H1 (cell line): ENCODE measurements at regions not wholly inside any gene's neighbourhood (a gene's known extent, or its start where the extent isn't known, plus 50 kb on each side); places are given as distances from the start of the nearest gene placed in this dataset.

ENCODE experiments used
- BACH1 ChIP-seq: IDR thresholded peaks from 2 replicates; pipeline ENCODE4 v1.6.1; 2012; ENCODE audit warnings: low read length, improper control_type of control experiment
- JUN ChIP-seq: IDR thresholded peaks from 2 replicates; pipeline ENCODE4 v1.6.1; 2011; ENCODE audit warnings: low read depth, mild to moderate bottlenecking, improper control_type of control experiment, low read length
- TBP ChIP-seq: IDR thresholded peaks from 2 replicates; pipeline ENCODE4 v1.6.1; 2011; ENCODE audit warnings: low read depth, low read length, improper control_type of control experiment
- TF ChIP-seq, protein P1 (sequence below): IDR thresholded peaks from 2 replicates; pipeline ENCODE4 v1.6.1; 2012; ENCODE audit warnings: inconsistent platforms

DNA sequence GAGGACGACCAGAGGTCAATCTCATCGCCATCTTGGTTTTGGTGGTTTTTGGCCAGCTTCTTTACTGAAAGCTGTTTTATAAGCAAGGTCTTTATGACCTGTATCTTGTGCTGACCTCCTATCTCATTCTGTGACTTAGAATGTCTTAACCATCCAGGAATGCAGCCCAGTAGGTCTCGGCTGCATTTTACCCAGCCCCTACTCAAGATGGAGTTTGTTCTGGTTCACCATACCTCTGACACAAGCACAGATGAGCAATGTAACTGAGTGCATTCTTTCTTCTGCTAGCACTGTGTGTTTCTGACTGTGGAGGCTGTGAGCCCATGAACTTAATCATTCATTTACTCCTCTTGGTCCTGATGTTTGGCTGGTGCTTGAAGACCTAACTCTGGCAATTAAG is 794.5 kb upstream of the CELF2 start (continued):
- TF ChIP-seq JUN (no peak), TBP (no peak), BACH1 (no peak)
- TF ChIP-seq, protein P1, sequence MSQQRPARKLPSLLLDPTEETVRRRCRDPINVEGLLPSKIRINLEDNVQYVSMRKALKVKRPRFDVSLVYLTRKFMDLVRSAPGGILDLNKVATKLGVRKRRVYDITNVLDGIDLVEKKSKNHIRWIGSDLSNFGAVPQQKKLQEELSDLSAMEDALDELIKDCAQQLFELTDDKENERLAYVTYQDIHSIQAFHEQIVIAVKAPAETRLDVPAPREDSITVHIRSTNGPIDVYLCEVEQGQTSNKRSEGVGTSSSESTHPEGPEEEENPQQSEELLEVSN = no peak
